Stimulated activated CD8-positive, alpha-beta memory T cell treated with anti-CD3 and anti-CD28 coated beads, Interleukin-2, amount 100 ng/mL, for 1 hour (primary cell): ENCODE measurements at regions not wholly inside any gene's neighbourhood (a gene's known extent, or its start where the extent isn't known, plus 50 kb on each side); places are given as distances from the start of the nearest gene placed in this dataset.
A peak's percentile ranks its signal among the peaks of the same experiment; 100 is the strongest.

Experiments
- DNase-seq, 2 donors: peaks; one replicate each; pipeline ENCODE4 v3.0.0-alpha.2; 2020; ENCODE audit warnings: low read depth in 2 of 2

GRCh38 chr4:140281828-140282552 is 91.5 kb upstream of the SCOC start:
- DNase-seq, result no peak

- no peak for DNase-seq
These were observed 95.9 kb upstream of the SCOC start for GRCh38 chr4:140277576-140277975.

GRCh38 chr4:140271553-140271952 is 101.9 kb upstream of the SCOC start:
- DNase-seq, result no peak

GRCh38 chr4:140269369-140269768 is 104.1 kb upstream of the SCOC start:
- DNase-seq, result no peak

- no peak for DNase-seq
These were observed 105.1 kb upstream of the SCOC start for GRCh38 chr4:140268186-140268841.

GRCh38 chr4:140267576-140267975 is 105.9 kb upstream of the SCOC start:
- no peak for DNase-seq

GRCh38 chr4:140266958-140267568 is 106.4 kb upstream of the SCOC start:
- no peak for DNase-seq

- DNase-seq, result no peak
These were observed 106.2 kb upstream of the MAML3 start for GRCh38 chr4:140260227-140260626.

- no peak for DNase-seq
These were observed 104.5 kb upstream of the MAML3 start for GRCh38 chr4:140258476-140258875.

- no peak for DNase-seq
These were observed 103.7 kb upstream of the MAML3 start for GRCh38 chr4:140257461-140258305.

GRCh38 chr4:140256941-140257340 is 103.0 kb upstream of the MAML3 start:
- no peak for DNase-seq

- no peak for DNase-seq
These were observed 102.4 kb upstream of the MAML3 start for GRCh38 chr4:140256335-140256734.

- DNase-seq, result no peak
These were observed 101.9 kb upstream of the MAML3 start for GRCh38 chr4:140255927-140256326.

- no peak for DNase-seq
These were observed 101.5 kb upstream of the MAML3 start for GRCh38 chr4:140255467-140255866.

- no peak for DNase-seq
These were observed 100.8 kb upstream of the MAML3 start for GRCh38 chr4:140254651-140255299.

GRCh38 chr4:140253556-140254027 is 99.6 kb upstream of the MAML3 start:
- DNase-seq, result no peak

GRCh38 chr4:140252742-140253555 is 99.0 kb upstream of the MAML3 start:
- DNase-seq, result peak; percentile 25 to 36

- DNase-seq, result no peak
These were observed 98.3 kb upstream of the MAML3 start for GRCh38 chr4:140252141-140252741.

GRCh38 chr4:140251571-140251970 is 97.6 kb upstream of the MAML3 start:
- DNase-seq, result no peak

GRCh38 chr4:140250989-140251552 is 97.1 kb upstream of the MAML3 start:
- no peak for DNase-seq
